NB4 (cell line): ENCODE measurements at regions not wholly inside any gene's neighbourhood (a gene's known extent, or its start where the extent isn't known, plus 50 kb on each side); places are given as distances from the start of the nearest gene placed in this dataset.

Source experiments
- MYC ChIP-seq: IDR thresholded peaks from 2 replicates; pipeline ENCODE4 v1.6.1; 2011; ENCODE audit warnings: low read depth, low read length
- POLR2A ChIP-seq: IDR thresholded peaks from 2 replicates; pipeline ENCODE4 v1.6.1; 2011; ENCODE audit warnings: mild to moderate bottlenecking; ENCODE audit not compliant: insufficient read length; ENCODE audit errors: extremely low read depth
- TF ChIP-seq, protein P1 (sequence below): IDR thresholded peaks from one replicate; pipeline ENCODE4 v1.5.1; 2012; ENCODE audit warnings: low read depth, low read length
- TF ChIP-seq, protein P2 (sequence below): IDR thresholded peaks from 2 replicates; pipeline ENCODE4 v1.6.1; 2011; ENCODE audit warnings: low read depth, low read length

DNA sequence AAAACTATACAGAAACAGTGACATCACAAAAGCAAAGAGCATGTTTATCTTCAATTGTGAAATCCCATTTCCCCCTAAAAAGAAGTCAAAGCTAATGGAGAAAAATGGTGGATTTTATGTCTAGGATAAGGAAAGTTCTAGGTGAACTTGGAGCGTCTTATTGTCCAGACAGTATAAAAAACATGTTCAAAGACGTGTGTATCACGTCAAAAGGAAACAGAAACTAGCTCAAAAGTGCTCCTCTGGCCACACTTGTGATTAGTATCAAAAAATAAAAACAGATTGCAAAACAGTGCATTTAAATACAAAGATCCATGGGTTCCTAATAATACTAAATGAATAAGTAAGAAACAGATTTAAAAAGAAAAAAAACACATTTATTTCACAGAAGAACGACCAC lies 568.9 kb downstream of the ANXA1 start:
- TF ChIP-seq, protein P1, sequence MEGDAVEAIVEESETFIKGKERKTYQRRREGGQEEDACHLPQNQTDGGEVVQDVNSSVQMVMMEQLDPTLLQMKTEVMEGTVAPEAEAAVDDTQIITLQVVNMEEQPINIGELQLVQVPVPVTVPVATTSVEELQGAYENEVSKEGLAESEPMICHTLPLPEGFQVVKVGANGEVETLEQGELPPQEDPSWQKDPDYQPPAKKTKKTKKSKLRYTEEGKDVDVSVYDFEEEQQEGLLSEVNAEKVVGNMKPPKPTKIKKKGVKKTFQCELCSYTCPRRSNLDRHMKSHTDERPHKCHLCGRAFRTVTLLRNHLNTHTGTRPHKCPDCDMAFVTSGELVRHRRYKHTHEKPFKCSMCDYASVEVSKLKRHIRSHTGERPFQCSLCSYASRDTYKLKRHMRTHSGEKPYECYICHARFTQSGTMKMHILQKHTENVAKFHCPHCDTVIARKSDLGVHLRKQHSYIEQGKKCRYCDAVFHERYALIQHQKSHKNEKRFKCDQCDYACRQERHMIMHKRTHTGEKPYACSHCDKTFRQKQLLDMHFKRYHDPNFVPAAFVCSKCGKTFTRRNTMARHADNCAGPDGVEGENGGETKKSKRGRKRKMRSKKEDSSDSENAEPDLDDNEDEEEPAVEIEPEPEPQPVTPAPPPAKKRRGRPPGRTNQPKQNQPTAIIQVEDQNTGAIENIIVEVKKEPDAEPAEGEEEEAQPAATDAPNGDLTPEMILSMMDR, result no peak
- TF ChIP-seq, protein P2, sequence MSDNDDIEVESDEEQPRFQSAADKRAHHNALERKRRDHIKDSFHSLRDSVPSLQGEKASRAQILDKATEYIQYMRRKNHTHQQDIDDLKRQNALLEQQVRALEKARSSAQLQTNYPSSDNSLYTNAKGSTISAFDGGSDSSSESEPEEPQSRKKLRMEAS, result no peak
- TF ChIP-seq POLR2A (no peak), MYC (no peak)
